Neutrophil (primary cell): ENCODE measurements at regions not wholly inside any gene's neighbourhood (a gene's known extent, or its start where the extent isn't known, plus 50 kb on each side); places are given as distances from the start of the nearest gene placed in this dataset.

ENCODE experiments used
- H3K27ac ChIP-seq: fragments of 200-600 bp; sonication (generic); 2 replicates; pipeline ENCODE4 v1.5.1; 2016; ENCODE audit warnings: mild to moderate bottlenecking, moderate library complexity
- H3K27me3 ChIP-seq: fragments of 200-600 bp; sonication (generic); 2 replicates; pipeline ENCODE4 v1.6.0; 2016; ENCODE audit warnings: mild to moderate bottlenecking
- H3K36me3 ChIP-seq: fragments of 200-600 bp; sonication (generic); 2 replicates; pipeline ENCODE4 v1.5.1; 2017
- H3K4me1 ChIP-seq, 2 experiments: fragments of 200-600 bp in 1 of 2; sonication (generic) in 1 of 2; 1 replicate in 1 of 2; 2 replicates in 1 of 2; pipeline versions ENCODE4 v1.5.1 to v1.6.1; 2013 to 2016; ENCODE audit warnings: low read depth in 1 of 2, low read length in 1 of 2, mild to moderate bottlenecking in 1 of 2, moderate library complexity in 1 of 2; ENCODE audit not compliant: control insufficient read depth in 1 of 2, insufficient read depth in 1 of 2
- H3K4me3 ChIP-seq, 2 experiments: fragments of 200-600 bp in 1 of 2; sonication (generic) in 1 of 2; 1 replicate in 1 of 2; 2 replicates in 1 of 2; pipeline ENCODE4 v1.5.1; 2013 to 2016; ENCODE audit warnings: low read depth in 1 of 2, low read length in 1 of 2, mild to moderate bottlenecking in 1 of 2, moderate library complexity in 1 of 2
- H3K9me3 ChIP-seq: fragments of 200-600 bp; sonication (generic); 2 replicates; pipeline ENCODE4 v1.5.1; 2016
- TF ChIP-seq, protein P1 (sequence below): fragments of 200-600 bp; sonication (generic); IDR thresholded peaks from 2 replicates; pipeline ENCODE4 v1.5.1; 2016; ENCODE audit warnings: antibody characterized with exemption

DNA sequence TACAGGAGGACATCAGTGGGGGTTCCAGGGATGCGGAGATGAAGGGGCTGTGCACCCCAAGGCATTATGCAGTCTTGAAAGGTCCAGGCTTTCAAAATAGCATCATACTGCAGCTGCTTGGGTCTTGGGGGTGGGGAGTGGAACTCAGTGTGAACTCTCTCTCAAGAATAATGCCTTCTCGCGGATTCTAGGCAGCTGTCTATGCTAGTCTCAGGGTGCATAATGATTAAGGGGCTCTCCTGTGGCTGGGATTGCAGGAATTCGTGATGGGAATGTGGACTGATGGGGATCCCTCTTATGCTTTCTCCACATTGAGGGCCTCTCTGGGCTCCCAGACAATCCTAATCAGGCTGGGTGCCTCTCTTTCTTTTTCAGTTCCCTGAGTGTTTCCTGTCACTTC is 172.2 kb upstream of the ARHGAP24 start:
- H3K4me3 ChIP-seq: no peak overlapping the region
- H3K27me3 ChIP-seq: no peaks in the 10 kb centered on the region
- TF ChIP-seq, protein P1, sequence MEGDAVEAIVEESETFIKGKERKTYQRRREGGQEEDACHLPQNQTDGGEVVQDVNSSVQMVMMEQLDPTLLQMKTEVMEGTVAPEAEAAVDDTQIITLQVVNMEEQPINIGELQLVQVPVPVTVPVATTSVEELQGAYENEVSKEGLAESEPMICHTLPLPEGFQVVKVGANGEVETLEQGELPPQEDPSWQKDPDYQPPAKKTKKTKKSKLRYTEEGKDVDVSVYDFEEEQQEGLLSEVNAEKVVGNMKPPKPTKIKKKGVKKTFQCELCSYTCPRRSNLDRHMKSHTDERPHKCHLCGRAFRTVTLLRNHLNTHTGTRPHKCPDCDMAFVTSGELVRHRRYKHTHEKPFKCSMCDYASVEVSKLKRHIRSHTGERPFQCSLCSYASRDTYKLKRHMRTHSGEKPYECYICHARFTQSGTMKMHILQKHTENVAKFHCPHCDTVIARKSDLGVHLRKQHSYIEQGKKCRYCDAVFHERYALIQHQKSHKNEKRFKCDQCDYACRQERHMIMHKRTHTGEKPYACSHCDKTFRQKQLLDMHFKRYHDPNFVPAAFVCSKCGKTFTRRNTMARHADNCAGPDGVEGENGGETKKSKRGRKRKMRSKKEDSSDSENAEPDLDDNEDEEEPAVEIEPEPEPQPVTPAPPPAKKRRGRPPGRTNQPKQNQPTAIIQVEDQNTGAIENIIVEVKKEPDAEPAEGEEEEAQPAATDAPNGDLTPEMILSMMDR: no peak
- no peaks in the 10 kb centered on the region for H3K36me3 ChIP-seq
- H3K27ac ChIP-seq: no peak overlapping the region
- H3K4me1 ChIP-seq: no peaks in the 10 kb centered on the region
- no peaks in the 10 kb centered on the region for H3K9me3 ChIP-seq

DNA sequence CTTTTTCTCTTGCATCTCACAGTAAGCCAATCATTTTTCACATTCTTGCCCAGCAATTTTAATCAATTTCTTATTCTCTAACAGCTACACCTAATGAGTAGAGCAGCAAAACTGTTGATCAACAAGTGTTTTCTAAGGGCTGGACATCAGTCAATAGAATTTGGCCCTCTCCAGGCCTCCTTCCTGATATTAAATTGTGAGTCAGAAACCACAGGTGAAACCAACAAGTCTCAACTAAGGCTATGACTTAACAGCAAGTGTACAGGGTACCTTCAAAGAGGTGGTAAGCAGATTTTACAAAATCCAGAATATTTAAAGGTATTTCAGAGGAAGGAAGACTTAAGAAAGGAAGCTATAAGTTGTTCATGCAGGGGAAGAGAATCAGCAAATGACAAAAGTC is 156.5 kb upstream of the ARHGAP24 start:
- TF ChIP-seq, protein P1: no peak
- Histone ChIP-seq H3K4me1 (no peaks in the 10 kb centered on the region), H3K9me3 (no peaks in the 10 kb centered on the region), H3K36me3 (no peaks in the 10 kb centered on the region), H3K4me3 (no peak overlapping the region), H3K27ac (no peak overlapping the region), H3K27me3 (no peaks in the 10 kb centered on the region)

DNA sequence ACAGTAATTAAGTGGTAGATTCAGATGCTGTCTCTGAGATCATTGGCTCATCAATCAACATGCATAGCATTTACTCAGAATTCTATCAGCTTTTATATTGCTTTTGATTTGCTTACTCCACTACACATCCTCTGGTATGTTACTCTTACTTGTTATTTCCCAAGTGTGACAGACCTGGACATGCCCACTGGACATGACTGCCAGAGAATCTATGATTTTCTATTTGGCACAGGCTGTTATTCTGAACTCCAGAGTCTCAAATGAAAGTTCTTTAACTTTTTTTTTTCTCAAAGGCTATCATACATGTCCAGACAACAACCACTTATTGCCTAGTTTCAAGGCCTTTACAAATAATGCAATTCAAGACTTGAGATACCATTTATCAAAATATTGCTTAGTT is 116.1 kb upstream of the ARHGAP24 start:
- TF ChIP-seq, protein P1: no peak
- Histone ChIP-seq H3K27ac (no peak overlapping the region), H3K27me3 (peaks cover 6% of the 10 kb centered on the region), H3K4me1 (no peaks in the 10 kb centered on the region), H3K4me3 (no peak overlapping the region), H3K36me3 (no peaks in the 10 kb centered on the region), H3K9me3 (peaks cover 4% of the 10 kb centered on the region)

DNA sequence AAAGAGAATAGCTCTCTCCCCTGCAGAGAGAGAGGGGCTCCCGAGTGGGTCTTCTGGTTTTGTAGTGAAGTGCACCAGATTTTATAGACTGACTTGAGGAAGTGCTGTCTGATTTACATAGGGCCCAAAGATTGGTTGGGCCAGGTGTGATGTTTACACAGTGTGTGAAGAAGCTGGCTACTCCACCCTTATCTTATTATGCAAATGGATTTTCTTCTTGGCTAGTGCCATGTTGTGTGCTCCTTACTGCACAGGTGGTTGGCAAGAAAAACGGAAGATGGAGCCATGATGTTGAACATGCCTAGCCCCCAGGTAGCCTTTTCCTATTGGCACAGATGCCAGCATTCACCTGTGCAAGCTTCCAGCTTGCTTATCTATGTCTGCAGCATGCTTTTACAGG is 112.4 kb upstream of the ARHGAP24 start:
- TF ChIP-seq, protein P1: no peak
- Histone ChIP-seq H3K36me3 (no peaks in the 10 kb centered on the region), H3K9me3 (peaks cover 4% of the 10 kb centered on the region), H3K27ac (no peak overlapping the region), H3K27me3 (peaks cover 13% of the 10 kb centered on the region), H3K4me1 (no peaks in the 10 kb centered on the region), H3K4me3 (no peak overlapping the region)

DNA sequence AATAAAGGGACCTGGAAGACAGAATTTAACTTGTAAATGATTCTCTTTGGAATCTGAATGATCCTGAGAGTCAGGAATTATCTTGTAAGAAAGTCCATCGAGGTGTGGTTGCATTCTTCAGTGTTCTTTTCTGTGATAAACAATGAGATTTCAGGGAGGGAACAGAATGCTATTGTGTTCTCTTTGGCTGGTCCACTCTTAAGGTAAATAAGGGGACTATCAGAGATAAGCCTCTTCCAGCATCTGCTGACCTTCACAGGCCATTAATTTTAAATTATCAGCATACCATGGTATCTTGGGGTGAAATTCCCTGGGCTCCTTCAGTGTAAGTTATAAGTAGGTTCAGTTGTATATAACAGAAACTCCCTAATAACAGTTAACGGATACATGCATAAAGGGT is 107.1 kb upstream of the ARHGAP24 start:
- H3K9me3 ChIP-seq: no peaks in the 10 kb centered on the region
- H3K27ac ChIP-seq: no peak overlapping the region
- H3K27me3 ChIP-seq: peaks cover 16% of the 10 kb centered on the region
- no peaks in the 10 kb centered on the region for H3K4me1 ChIP-seq
- TF ChIP-seq, protein P1: no peak
- no peak overlapping the region for H3K4me3 ChIP-seq
- H3K36me3 ChIP-seq: no peaks in the 10 kb centered on the region

DNA sequence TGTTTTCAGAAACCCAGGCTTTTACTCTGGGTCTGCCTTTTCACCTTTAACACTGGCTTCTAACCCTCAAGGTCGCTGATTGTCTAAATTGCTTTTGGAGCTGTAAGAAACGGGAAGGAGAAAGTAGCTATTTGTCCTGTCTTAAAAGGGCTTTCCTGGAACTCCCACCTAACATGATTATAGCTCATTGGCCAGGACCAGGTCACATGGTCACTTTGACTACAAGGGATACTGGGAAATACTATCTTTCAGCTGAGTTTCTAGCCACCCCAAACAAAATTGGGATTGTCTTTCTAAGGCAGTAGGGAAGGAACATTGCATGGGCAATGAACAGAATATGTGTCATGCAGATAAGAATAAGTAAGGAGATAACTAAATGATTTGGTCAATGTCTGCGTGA is 106.7 kb upstream of the ARHGAP24 start:
- no peaks in the 10 kb centered on the region for H3K4me1 ChIP-seq
- no peaks in the 10 kb centered on the region for H3K36me3 ChIP-seq
- H3K9me3 ChIP-seq: no peaks in the 10 kb centered on the region
- peaks cover 20% of the 10 kb centered on the region for H3K27me3 ChIP-seq
- no peak overlapping the region for H3K27ac ChIP-seq
- TF ChIP-seq, protein P1: no peak
- no peak overlapping the region for H3K4me3 ChIP-seq
